ENCODE measurements at regions not wholly inside any gene's neighbourhood (a gene's known extent, or its start where the extent isn't known, plus 50 kb on each side); places are given as distances from the start of the nearest gene placed in this dataset.
"Not testable (repeated sequence)": the region's sequence is repeated elsewhere in the genome, so short reads cannot be mapped to it uniquely, and the experiment has no call there.

DNA sequence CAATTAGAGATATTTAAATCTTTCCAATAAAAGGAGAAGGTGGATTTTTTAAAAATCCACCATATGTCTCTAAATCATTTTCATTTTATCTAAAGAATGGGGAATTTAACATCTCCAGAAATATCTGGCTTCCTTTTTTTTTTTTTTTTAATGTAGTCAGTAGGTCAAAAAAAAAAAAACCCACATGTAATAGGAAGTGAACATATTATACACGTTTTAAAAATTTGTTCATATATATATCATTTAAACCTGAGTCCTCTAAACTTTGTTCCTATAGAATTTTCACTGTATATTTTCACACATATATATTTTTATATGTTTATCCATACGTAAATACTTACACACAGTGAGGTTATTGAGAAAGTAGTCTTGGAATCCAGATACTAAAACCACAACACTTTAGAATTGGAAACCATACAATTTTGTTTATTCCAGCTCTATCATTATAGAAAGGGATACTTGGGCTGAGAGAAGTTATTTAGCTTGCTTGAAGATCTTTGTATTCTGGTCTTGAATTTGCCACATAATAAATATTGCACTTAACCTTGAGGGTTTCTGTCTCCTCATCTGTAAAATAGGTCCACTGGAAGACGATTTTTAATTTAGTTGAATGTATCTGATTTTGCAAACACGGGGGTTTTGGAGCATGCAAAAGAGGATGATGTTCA is 62.1 kb upstream of the ZNF217 start:
- peak; percentile 31 for DNase-seq (ENCODE audit: low read depth)
- no peak for TF ChIP-seq CTCF (conservative IDR thresholded peaks at IDR 0.05; ENCODE audit: low read length)

GRCh38 chr20:53654932-53655624 is 61.4 kb upstream of the ZNF217 start:
- TF ChIP-seq CTCF (conservative IDR thresholded peaks at IDR 0.05; ENCODE audit: low read length) = no peak
- no peak for DNase-seq (ENCODE audit: low read depth)
- H3K4me3 ChIP-seq (ENCODE audit: low read length) = no peak overlapping the region

More for the DNA sequence above, 62.1 kb upstream of the ZNF217 start:
- no peak overlapping the region for H3K4me3 ChIP-seq (ENCODE audit: low read length)

DNA sequence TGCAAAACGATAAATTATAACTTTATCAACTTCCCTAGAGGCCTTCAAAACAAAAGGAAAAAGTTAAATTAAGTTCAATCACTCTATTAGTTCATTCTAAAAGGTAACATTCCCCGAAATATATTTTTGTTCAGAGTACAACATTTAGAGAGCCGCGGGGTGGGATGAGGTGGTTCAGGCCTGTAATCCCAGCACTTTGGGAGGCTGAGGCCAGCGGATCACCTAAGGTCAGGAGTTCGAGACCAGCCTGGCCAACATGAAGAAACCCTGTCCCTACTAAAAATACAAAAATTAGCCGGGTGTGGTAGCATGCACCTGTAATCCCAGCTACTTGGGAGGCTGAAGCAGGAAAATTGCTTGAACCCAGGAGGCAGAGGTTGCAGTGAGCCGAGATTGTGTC is 60.9 kb upstream of the ZNF217 start:
- H3K4me3 ChIP-seq (ENCODE audit: low read length); DNase-seq (ENCODE audit: low read depth): not testable (repeated sequence)

- no peak for DNase-seq (ENCODE audit: low read depth)
- no peak for TF ChIP-seq CTCF (conservative IDR thresholded peaks at IDR 0.05; ENCODE audit: low read length)
- no peak overlapping the region for H3K4me3 ChIP-seq (ENCODE audit: low read length)
Measured at GRCh38 chr20:53652859-53653517, 59.3 kb upstream of the ZNF217 start.

GRCh38 chr20:53652090-53652858 is 58.6 kb upstream of the ZNF217 start:
- no peak overlapping the region for H3K4me3 ChIP-seq (ENCODE audit: low read length)
- no peak for TF ChIP-seq CTCF (conservative IDR thresholded peaks at IDR 0.05; ENCODE audit: low read length)
- DNase-seq (ENCODE audit: low read depth) = no peak

GRCh38 chr20:53649493-53649892 is 55.9 kb upstream of the ZNF217 start:
- DNase-seq (ENCODE audit: low read depth); H3K4me3 ChIP-seq (ENCODE audit: low read length): not testable (repeated sequence)

GRCh38 chr20:53647286-53647821 is 53.7 kb upstream of the ZNF217 start:
- TF ChIP-seq CTCF (conservative IDR thresholded peaks at IDR 0.05; ENCODE audit: low read length) = no peak
- no peak overlapping the region for H3K4me3 ChIP-seq (ENCODE audit: low read length)
- DNase-seq (ENCODE audit: low read depth) = no peak
